GM12878 (cell line): ENCODE measurements at regions not wholly inside any gene's neighbourhood (a gene's known extent, or its start where the extent isn't known, plus 50 kb on each side); places are given as distances from the start of the nearest gene placed in this dataset.

ENCODE experiments used
- ATAC-seq: fragments of 200-7000 bp; cut with Tn5 transposase; 3 replicates; pipeline ENCODE4 v1.9.1; 2020; ENCODE audit warnings: mild to moderate bottlenecking, moderate library complexity
- BruUV-seq: library from RNA; stranded (reverse); fragments of 400-500 nt; replicated peaks from 2 replicates; lab custom pipeline; 2021; lab: Mats Ljungman, UMichigan
- CTCF ChIA-PET: fragments of 300-600 bp; sonication (Branson Sonifier 250); formaldehyde crosslinking; extraction: SDS; loops from one replicate; lab custom pipeline; 2021; ENCODE audit warnings: inconsistent platforms; lab: Yijun Ruan, JAX
- POLR2A ChIA-PET: fragments of 350-600 bp; formaldehyde crosslinking; extraction: SDS; loops from one replicate; lab custom pipeline; 2021; ENCODE audit warnings: inconsistent platforms; lab: Charles Lee
- RAD21 ChIA-PET: fragments of 300-600 bp; sonication (Branson Sonifier 250); formaldehyde crosslinking; loops from one replicate; lab custom pipeline; 2023; ENCODE audit warnings: antibody characterized with exemption; ENCODE audit not compliant: unreplicated experiment; lab: Charles Lee
- SMC1A ChIA-PET: fragments of 300-600 bp; sonication (Branson Sonifier 250); formaldehyde crosslinking; loops from one replicate; lab custom pipeline; 2023; ENCODE audit not compliant: unreplicated experiment, uncharacterized antibody; lab: Charles Lee
- DNase-seq: peaks from one replicate; pipeline ENCODE4 v3.0.0-alpha.2; 2011; ENCODE audit warnings: low read depth, low spot score
- FAIRE-seq: peaks from 3 replicates; lab custom pipeline; 2011; peaks lifted over from hg19 to GRCh38; lab: Jason Lieb, UNC
- H2AFZ ChIP-seq: 2 replicates; pipeline ENCODE4 v1.6.0; 2011; ENCODE audit warnings: low read depth, low read length, control low read depth; ENCODE audit not compliant: control insufficient read depth
- H3K27ac ChIP-seq: 2 replicates; pipeline ENCODE4 v1.5.1; 2011; ENCODE audit warnings: control low read depth; ENCODE audit not compliant: control insufficient read depth, insufficient read depth
- H3K27me3 ChIP-seq, 2 experiments: replicated peaks in 1 of 2; 2 replicates each; pipeline versions ENCODE4 v1.6.0 to v1.6.1; 2011; ENCODE audit warnings: low read length in 1 of 2; ENCODE audit not compliant: control insufficient read depth in 2 of 2, insufficient read depth in 2 of 2
- H3K36me3 ChIP-seq, 2 experiments: 2 replicates each; pipeline ENCODE4 v1.5.1; 2011; ENCODE audit warnings: low read length in 1 of 2; ENCODE audit not compliant: control insufficient read depth in 2 of 2, insufficient read depth in 2 of 2
- H3K4me1 ChIP-seq: 2 replicates; pipeline ENCODE4 v1.6.1; 2011; ENCODE audit warnings: mild to moderate bottlenecking, low read length, moderate library complexity, mixed read lengths; ENCODE audit not compliant: control insufficient read depth, insufficient read depth
- H3K4me2 ChIP-seq: 2 replicates; pipeline ENCODE4 v1.6.0; 2011; ENCODE audit warnings: control low read depth; ENCODE audit not compliant: control insufficient read depth, insufficient read depth
- H3K4me3 ChIP-seq: fragments of 200-600 bp; sonication (generic); 2 replicates; pipeline ENCODE4 v1.5.1; 2016
- H3K79me2 ChIP-seq: 2 replicates; pipeline ENCODE4 v1.6.0; 2011; ENCODE audit warnings: low read length; ENCODE audit not compliant: control insufficient read depth, insufficient read depth
- H3K9ac ChIP-seq: 2 replicates; pipeline ENCODE4 v1.8.0; 2011; ENCODE audit warnings: low read length, control low read depth, mixed read lengths; ENCODE audit not compliant: control insufficient read depth, insufficient read depth
- H3K9me3 ChIP-seq: replicated peaks from 3 replicates; pipeline ENCODE4 v1.5.1; 2011; ENCODE audit warnings: mild to moderate bottlenecking, low read length; ENCODE audit not compliant: control insufficient read depth, insufficient read depth
- H4K20me1 ChIP-seq: 2 replicates; pipeline ENCODE4 v1.6.0; 2011; ENCODE audit not compliant: control insufficient read depth, insufficient read depth
- BHLHE40 ChIP-seq, 2 experiments: fragments of 450-650 bp in 1 of 2; IDR thresholded peaks; 2 replicates each; pipeline ENCODE4 v1.6.1; 2011 to 2017; ENCODE audit warnings: low read depth in 2 of 2, borderline replicate concordance in 1 of 2, improper control_type of control experiment in 1 of 2, low read length in 1 of 2, mild to moderate bottlenecking in 1 of 2
- CHD2 ChIP-seq: IDR thresholded peaks from 2 replicates; pipeline ENCODE4 v1.6.1; 2011; ENCODE audit warnings: low read depth, low read length, improper control_type of control experiment, borderline replicate concordance
- CHD4 ChIP-seq: fragments of 200-600 bp; sonication (generic); IDR thresholded peaks from 2 replicates; pipeline ENCODE4 v1.6.1; 2016; ENCODE audit warnings: mild to moderate bottlenecking
- CTCF ChIP-seq, 3 experiments: IDR thresholded peaks in 2 of 3; conservative IDR thresholded peaks in 1 of 3; 2 replicates each; pipeline ENCODE4 v1.5.1; 2011; ENCODE audit warnings: low read depth in 3 of 3, low read length in 3 of 3, mild to moderate bottlenecking in 3 of 3, control low read depth in 2 of 3, moderate library complexity in 2 of 3, inconsistent platforms in 1 of 3, mixed read lengths in 1 of 3; ENCODE audit not compliant: control insufficient read depth in 2 of 3, insufficient read depth in 1 of 3; ENCODE audit errors: extremely low read depth in 1 of 3
- DPF2 ChIP-seq: fragments of 450-650 bp; IDR thresholded peaks from 2 replicates; pipeline ENCODE4 v1.6.1; 2017; ENCODE audit warnings: mild to moderate bottlenecking
- HDAC6 ChIP-seq: fragments of 200-600 bp; sonication (generic); IDR thresholded peaks from one replicate; pipeline ENCODE4 v1.8.0; 2017; ENCODE audit warnings: antibody characterized with exemption; ENCODE audit not compliant: unreplicated experiment
- MTA2 ChIP-seq: fragments of 450-650 bp; IDR thresholded peaks from 2 replicates; pipeline ENCODE4 v1.6.1; 2016; ENCODE audit warnings: low read depth, mild to moderate bottlenecking, moderate library complexity
- NFXL1 ChIP-seq: fragments of 450-650 bp; IDR thresholded peaks from 2 replicates; pipeline ENCODE4 v1.6.1; 2017; ENCODE audit warnings: antibody characterized with exemption, mild to moderate bottlenecking, borderline replicate concordance
- PBX3 ChIP-seq: IDR thresholded peaks from 2 replicates; pipeline ENCODE4 v1.6.1; 2011; ENCODE audit warnings: mild to moderate bottlenecking, low read depth, low read length, moderate library complexity; ENCODE audit not compliant: insufficient replicate concordance
- RFX5 ChIP-seq: IDR thresholded peaks from 2 replicates; pipeline ENCODE4 v1.6.1; 2011; ENCODE audit warnings: low read depth, low read length, improper control_type of control experiment
- SMAD5 ChIP-seq: IDR thresholded peaks from 2 replicates; pipeline ENCODE4 v1.6.1; 2016; ENCODE audit warnings: antibody characterized with exemption, low read depth
- USF1 ChIP-seq: IDR thresholded peaks from 2 replicates; pipeline ENCODE4 v1.6.1; 2011; ENCODE audit warnings: borderline replicate concordance, low read depth, mild to moderate bottlenecking, moderate library complexity, mixed read lengths, low read length; ENCODE audit not compliant: insufficient read depth; ENCODE audit errors: extremely low read length
- ZNF274 ChIP-seq: IDR thresholded peaks from one replicate; pipeline ENCODE4 v1.8.0; 2011; ENCODE audit not compliant: insufficient read length, insufficient read depth
- in situ Hi-C: fragments of 300-500 bp; cut with MboI; formaldehyde crosslinking; loops from 9 replicates; pipeline ENCODE4 v1.14.3; 2018; ENCODE audit warnings: mixed read lengths
- intact Hi-C: fragments of 100-400 bp; cut with micrococcal nuclease; formaldehyde crosslinking; loops from one replicate; pipeline ENCODE4 v1.14.2; 2022; ENCODE audit not compliant: unreplicated experiment

- in situ Hi-C loops = no loop called here
- Histone ChIP-seq H3K9ac (no peak overlapping the region), H4K20me1 (no peaks in the 10 kb centered on the region), H2AFZ (no peak overlapping the region), H3K27me3 (no peaks in the 10 kb centered on the region), H3K4me3 (no peak overlapping the region), H3K9me3 (no peaks in the 10 kb centered on the region), H3K4me1 (no peaks in the 10 kb centered on the region), H3K4me2 (no peak overlapping the region), H3K36me3 (no peaks in the 10 kb centered on the region), H3K79me2 (no peaks in the 10 kb centered on the region), H3K27ac (no peak overlapping the region)
- ChIA-PET POLR2A (no interaction called here), SMC1A (no interaction called here), CTCF (no interaction called here), RAD21 (interaction anchor here (0.9 kb wide), 1 partner anchor 12 kb away, joined by 5 read pairs; no protein-coding TSS in a partner anchor)
- FAIRE-seq (no peak), ATAC-seq (no peak), DNase-seq (no peak)
- intact Hi-C loops = no loop called here
- BruUV-seq = no TSS peak
- TF ChIP-seq NFXL1 (no peak), HDAC6 (no peak), RFX5 (no peak), ZNF274 (no peak), PBX3 (no peak), USF1 (no peak), BHLHE40 (IDR thresholded peaks at IDR 0.05; ENCODE audit: borderline replicate concordance in 1 of 2, low read depth in 2 of 2, low read length in 1 of 2) (no peak), MTA2 (no peak), CHD2 (no peak), CHD4 (no peak), CTCF (IDR thresholded peaks at IDR 0.05 in 2 of 3, conservative IDR thresholded peaks at IDR 0.05 in 1 of 3; ENCODE audit: control insufficient read depth in 2 of 3, extremely low read depth in 1 of 3, insufficient read depth in 1 of 3, low read depth in 3 of 3, low read length in 3 of 3) (no peak), SMAD5 (no peak), DPF2 (no peak)
Observed at GRCh38 chr14:55756078-55756477, 176.1 kb downstream of the KTN1 start.
